GM19467 (cell line): ENCODE measurements at regions not wholly inside any gene's neighbourhood (a gene's known extent, or its start where the extent isn't known, plus 50 kb on each side); places are given as distances from the start of the nearest gene placed in this dataset.

ENCODE experiments used
- ATAC-seq: cut with Tn5 transposase; IDR thresholded peaks from one replicate; pipeline ENCODE4 v1.9.1; 2021; ENCODE audit warnings: mild to moderate bottlenecking, moderate library complexity; ENCODE audit not compliant: unreplicated experiment

GRCh38 chr4:44071959-44072955 is 376.4 kb downstream of the KCTD8 start:
- no peak for ATAC-seq

DNA sequence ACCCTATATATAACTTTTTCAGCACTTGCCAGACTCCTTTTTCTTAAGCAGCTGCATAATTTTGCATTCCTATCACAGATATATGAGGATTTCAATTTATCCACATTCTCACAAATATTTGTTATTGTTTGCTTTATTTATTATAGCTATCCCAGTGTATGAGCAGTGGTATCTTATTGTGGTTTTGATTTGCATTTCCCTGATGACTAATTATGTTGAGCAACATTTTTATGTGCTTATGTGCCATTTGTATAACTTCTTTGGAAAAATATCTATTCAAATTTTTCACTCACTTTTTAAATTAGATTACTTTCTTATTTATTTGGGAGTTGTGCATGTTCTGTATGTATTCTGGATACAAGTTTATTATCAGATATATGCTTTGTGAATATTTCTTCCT is 361.9 kb downstream of the KCTD8 start:
- ATAC-seq = no peak

DNA sequence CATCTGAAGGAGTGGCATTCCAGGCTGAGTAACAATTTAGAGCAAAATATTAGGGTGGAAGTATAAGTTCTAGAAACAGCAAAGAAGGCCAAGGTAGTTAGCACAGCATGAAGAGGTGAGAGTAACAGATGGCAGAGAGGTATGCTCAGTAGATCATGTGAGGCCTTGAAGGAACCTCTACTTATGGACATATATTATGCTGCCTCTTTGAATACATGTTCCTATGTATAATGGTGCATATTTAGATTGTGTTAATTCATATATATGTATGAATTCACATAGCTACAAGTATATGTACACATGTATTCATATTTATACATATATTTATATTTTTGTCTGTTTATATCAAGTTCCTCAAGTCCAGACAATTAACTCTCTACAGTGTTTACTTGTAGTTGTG is 355.2 kb downstream of the KCTD8 start:
- ATAC-seq = no peak

- ATAC-seq = no peak
Observed at GRCh38 chr4:44098973-44099372, 349.6 kb downstream of the KCTD8 start.

DNA sequence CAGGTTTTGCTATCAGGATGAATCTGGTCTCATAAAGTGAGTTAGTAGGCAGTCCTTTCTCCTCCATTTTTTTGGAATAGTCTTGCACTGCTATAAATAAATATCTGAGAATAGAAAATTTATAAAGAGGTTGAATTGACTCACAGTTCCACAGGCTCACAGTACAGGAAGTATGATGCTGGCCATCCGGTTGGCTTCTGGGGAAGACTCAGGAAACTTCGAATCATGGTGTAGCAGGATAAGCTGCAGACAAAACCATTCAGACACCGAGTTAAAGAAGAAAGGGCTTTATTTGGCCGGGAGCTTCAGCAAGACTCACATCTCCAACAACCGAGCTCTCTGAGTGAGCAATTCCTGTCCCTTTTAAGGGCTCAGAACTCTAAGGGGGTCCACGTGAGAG is 348.2 kb downstream of the KCTD8 start:
- no peak for ATAC-seq

DNA sequence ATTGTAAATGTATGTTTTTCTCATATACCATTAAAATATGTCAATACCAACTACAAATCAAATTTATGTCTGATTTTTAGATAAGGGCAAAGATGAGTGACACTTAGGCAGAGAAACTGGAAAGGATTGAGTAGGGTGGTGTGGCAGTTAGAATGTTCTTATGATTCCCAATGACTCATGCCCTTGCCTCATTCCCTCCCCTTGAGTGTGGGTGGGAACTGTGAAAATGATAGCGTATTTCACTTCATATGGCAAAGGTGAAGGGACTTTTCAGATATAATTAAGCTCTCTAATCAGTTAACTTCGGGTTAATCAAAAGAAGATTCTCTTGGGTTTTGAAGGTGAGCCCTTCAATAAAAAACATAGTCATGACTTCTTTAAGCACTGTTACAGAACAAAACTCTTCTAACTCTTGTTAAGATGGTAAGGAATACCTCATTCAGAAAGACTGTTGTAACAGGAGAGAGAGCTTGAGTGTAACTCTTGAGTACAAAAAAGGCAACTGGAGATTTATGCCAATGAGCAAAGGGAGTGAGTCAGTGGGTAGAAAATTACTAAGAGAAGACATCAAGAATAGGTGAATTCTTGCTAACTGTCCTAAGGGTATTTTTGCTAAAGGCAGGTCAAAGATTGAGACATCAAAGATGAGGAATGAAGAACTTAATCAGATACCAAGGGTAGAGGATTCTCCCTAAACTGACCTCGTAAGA is 329.5 kb downstream of the KCTD8 start:
- ATAC-seq = no peak

- no peak for ATAC-seq
Observed at GRCh38 chr4:44120646-44121045, 328.0 kb downstream of the KCTD8 start.

DNA sequence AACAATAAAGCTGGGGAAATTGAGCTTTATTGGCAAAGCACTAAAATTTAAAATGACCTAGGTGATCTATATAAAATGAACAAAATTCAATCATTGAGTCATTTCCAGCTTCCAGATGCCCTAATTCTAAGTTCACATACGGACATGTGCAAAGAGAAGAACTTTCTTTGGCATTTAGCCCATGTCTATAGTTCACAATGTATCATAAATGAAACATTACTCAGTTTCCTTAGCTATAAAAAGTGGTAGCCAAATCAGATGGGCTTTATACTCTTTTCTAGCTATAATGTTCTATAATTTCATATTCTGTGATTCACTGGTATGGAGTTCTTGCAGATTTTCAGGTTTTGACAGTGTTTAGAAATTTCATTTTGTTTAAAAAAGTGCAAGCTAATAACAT is 327.4 kb downstream of the KCTD8 start:
- ATAC-seq = no peak
